Fibroblast of the conjunctiva (primary cell): ENCODE measurements at regions not wholly inside any gene's neighbourhood (a gene's known extent, or its start where the extent isn't known, plus 50 kb on each side); places are given as distances from the start of the nearest gene placed in this dataset.

Experiments
- DNase-seq: peaks from one replicate; pipeline ENCODE4 v3.0.0-alpha.2; 2010; ENCODE audit warnings: low read depth

- DNase-seq, result no peak
Measured at GRCh38 chr13:47114030-47114429, 217.2 kb upstream of the HTR2A start.

- DNase-seq, result no peak
Measured at GRCh38 chr13:47112903-47113299, 216.0 kb upstream of the HTR2A start.

- DNase-seq, result no peak
Measured at GRCh38 chr13:47112205-47112902, 215.5 kb upstream of the HTR2A start.

- no peak for DNase-seq
Measured at GRCh38 chr13:47111499-47111898, 214.6 kb upstream of the HTR2A start.

GRCh38 chr13:47110833-47111240, 214.0 kb upstream of the HTR2A start:
- DNase-seq, result no peak

GRCh38 chr13:47110141-47110540, 213.3 kb upstream of the HTR2A start:
- no peak for DNase-seq

- DNase-seq, result no peak
Measured at GRCh38 chr13:47109028-47109427, 212.2 kb upstream of the HTR2A start.

GRCh38 chr13:47100214-47100853, 203.5 kb upstream of the HTR2A start:
- DNase-seq, result no peak

GRCh38 chr13:47094734-47095434, 198.0 kb upstream of the HTR2A start:
- DNase-seq, result no peak

- no peak for DNase-seq
Measured at GRCh38 chr13:47092202-47092601, 195.3 kb upstream of the HTR2A start.

- no peak for DNase-seq
Measured at GRCh38 chr13:47087841-47088240, 191.0 kb upstream of the HTR2A start.

GRCh38 chr13:47087241-47087640, 190.4 kb upstream of the HTR2A start:
- DNase-seq, result no peak

- no peak for DNase-seq
Measured at GRCh38 chr13:47085346-47085745, 188.5 kb upstream of the HTR2A start.

GRCh38 chr13:47081850-47082249, 185.0 kb upstream of the HTR2A start:
- DNase-seq, result no peak

- DNase-seq, result no peak
Measured at GRCh38 chr13:47081246-47081645, 184.4 kb upstream of the HTR2A start.

GRCh38 chr13:47080621-47081020, 183.8 kb upstream of the HTR2A start:
- no peak for DNase-seq

- DNase-seq, result no peak
Measured at GRCh38 chr13:47076500-47076899, 179.6 kb upstream of the HTR2A start.

GRCh38 chr13:47069133-47069532, 172.3 kb upstream of the HTR2A start:
- DNase-seq, result no peak

- no peak for DNase-seq
Measured at GRCh38 chr13:47067306-47067705, 170.5 kb upstream of the HTR2A start.

GRCh38 chr13:47066226-47066625, 169.4 kb upstream of the HTR2A start:
- no peak for DNase-seq

GRCh38 chr13:47064381-47064780, 167.5 kb upstream of the HTR2A start:
- DNase-seq, result no peak

- no peak for DNase-seq
Measured at GRCh38 chr13:47049276-47049989, 152.6 kb upstream of the HTR2A start.

GRCh38 chr13:47046706-47047105, 149.9 kb upstream of the HTR2A start:
- no peak for DNase-seq
